ENCODE measurements at regions not wholly inside any gene's neighbourhood (a gene's known extent, or its start where the extent isn't known, plus 50 kb on each side); places are given as distances from the start of the nearest gene placed in this dataset.

- BruUV-seq (replicated peaks): no TSS peak
- intact Hi-C loops (cut with micrococcal nuclease; ENCODE audit: unreplicated experiment): loop anchor here (5.0 kb wide), 1 partner anchor 1669 kb away; no protein-coding TSS in a partner anchor
Measured at GRCh38 chr1:50346621-50347020, 76.6 kb downstream of the DMRTA2 start.

GRCh38 chr1:50343323-50343722, 79.9 kb downstream of the DMRTA2 start:
- in situ Hi-C loops (cut with HindIII; ENCODE audit: low pct_unique_long_range_greater_than_20kb, low sequenced_read_pairs): no loop called here
- peaks cover 32% of the 10 kb centered on the region for H3K27me3 ChIP-seq (ENCODE audit: control insufficient read depth, insufficient read depth, low read length)
- no peak overlapping the region for H3K27ac ChIP-seq (ENCODE audit: low read length)
- TF ChIP-seq POLR2AphosphoS5 (IDR thresholded peaks at IDR 0.05; ENCODE audit: low read depth, low read length) (no peak), TCF7L2 (IDR thresholded peaks at IDR 0.05; ENCODE audit: low read depth, low read length) (no peak), CTCF (IDR thresholded peaks at IDR 0.05) (no peak), REST (IDR thresholded peaks at IDR 0.05; ENCODE audit: insufficient read depth in 1 of 2, low read depth in 2 of 2, low read length in 1 of 2) (no peak), SIN3A (IDR thresholded peaks at IDR 0.05; ENCODE audit: borderline replicate concordance, insufficient read depth, low read depth, low read length) (no peak)
- no TSS peak for BruUV-seq (replicated peaks)
- intact Hi-C loops (cut with micrococcal nuclease; ENCODE audit: unreplicated experiment): no loop called here
- no peaks in the 10 kb centered on the region for H3K36me3 ChIP-seq (ENCODE audit: control insufficient read depth, insufficient read depth, low read length)
- no peak for DNase-seq (ENCODE audit: low read depth, low spot score)
- H3K9me3 ChIP-seq (ENCODE audit: control insufficient read depth, insufficient read depth, low read depth, low read length): no peaks in the 10 kb centered on the region
- ChIA-PET POLR2A (no interaction called here), CTCF (no interaction called here)
- no peaks in the 10 kb centered on the region for H3K4me1 ChIP-seq (ENCODE audit: control insufficient read depth, insufficient read depth, low read length)
- H3K4me3 ChIP-seq (ENCODE audit: low read depth in 2 of 2, low read length in 2 of 2): no peak overlapping the region
- no peak for ATAC-seq

More at GRCh38 chr1:50346621-50347020, 76.6 kb downstream of the DMRTA2 start:
- H3K27ac ChIP-seq (ENCODE audit: low read length): no peak overlapping the region
- H3K4me3 ChIP-seq (ENCODE audit: low read depth in 2 of 2, low read length in 2 of 2): no peak overlapping the region
- peaks cover 17% of the 10 kb centered on the region for H3K27me3 ChIP-seq (ENCODE audit: control insufficient read depth, insufficient read depth, low read length)
- TF ChIP-seq SIN3A (IDR thresholded peaks at IDR 0.05; ENCODE audit: borderline replicate concordance, insufficient read depth, low read depth, low read length): no peak
- no peak for TF ChIP-seq REST (IDR thresholded peaks at IDR 0.05; ENCODE audit: insufficient read depth in 1 of 2, low read depth in 2 of 2, low read length in 1 of 2)
- TF ChIP-seq CTCF (IDR thresholded peaks at IDR 0.05): no peak
- TF ChIP-seq TCF7L2 (IDR thresholded peaks at IDR 0.05; ENCODE audit: low read depth, low read length): no peak
- no peak for DNase-seq (ENCODE audit: low read depth, low spot score)
- no peak for ATAC-seq
- H3K9me3 ChIP-seq (ENCODE audit: control insufficient read depth, insufficient read depth, low read depth, low read length): no peaks in the 10 kb centered on the region
- H3K36me3 ChIP-seq (ENCODE audit: control insufficient read depth, insufficient read depth, low read length): no peaks in the 10 kb centered on the region
- no peaks in the 10 kb centered on the region for H3K4me1 ChIP-seq (ENCODE audit: control insufficient read depth, insufficient read depth, low read length)
- in situ Hi-C loops (cut with HindIII; ENCODE audit: low pct_unique_long_range_greater_than_20kb, low sequenced_read_pairs): no loop called here
- POLR2A ChIA-PET: no interaction called here
- CTCF ChIA-PET: interaction anchor here (0.5 kb wide), 1 partner anchor 1850 kb away, joined by 4 read pairs; no protein-coding TSS in a partner anchor

Measured in Panc1 (cell line).